ENCODE measurements at regions not wholly inside any gene's neighbourhood (a gene's known extent, or its start where the extent isn't known, plus 50 kb on each side); places are given as distances from the start of the nearest gene placed in this dataset.

DNA sequence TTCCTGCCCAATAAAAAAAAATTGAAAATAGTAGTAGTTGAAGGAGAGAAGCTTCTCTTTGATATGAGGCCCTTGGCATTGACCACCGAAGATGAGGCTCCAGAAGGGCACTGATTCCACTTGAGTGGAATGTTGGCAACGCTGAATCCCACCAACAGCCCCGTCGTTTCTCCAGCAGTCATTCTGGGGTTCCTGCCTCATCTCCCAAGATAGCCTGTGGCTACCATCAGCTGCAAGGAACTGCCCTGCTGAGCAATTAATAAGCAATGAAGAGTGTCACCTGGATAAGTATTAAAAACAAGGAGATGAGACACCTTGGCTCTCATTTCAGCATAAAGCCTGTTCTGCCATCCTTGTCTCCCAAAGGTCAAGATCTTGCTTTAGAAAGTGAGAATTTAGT, 144.1 kb downstream of the CSNK2A3 start:
- TF ChIP-seq, protein P1, sequence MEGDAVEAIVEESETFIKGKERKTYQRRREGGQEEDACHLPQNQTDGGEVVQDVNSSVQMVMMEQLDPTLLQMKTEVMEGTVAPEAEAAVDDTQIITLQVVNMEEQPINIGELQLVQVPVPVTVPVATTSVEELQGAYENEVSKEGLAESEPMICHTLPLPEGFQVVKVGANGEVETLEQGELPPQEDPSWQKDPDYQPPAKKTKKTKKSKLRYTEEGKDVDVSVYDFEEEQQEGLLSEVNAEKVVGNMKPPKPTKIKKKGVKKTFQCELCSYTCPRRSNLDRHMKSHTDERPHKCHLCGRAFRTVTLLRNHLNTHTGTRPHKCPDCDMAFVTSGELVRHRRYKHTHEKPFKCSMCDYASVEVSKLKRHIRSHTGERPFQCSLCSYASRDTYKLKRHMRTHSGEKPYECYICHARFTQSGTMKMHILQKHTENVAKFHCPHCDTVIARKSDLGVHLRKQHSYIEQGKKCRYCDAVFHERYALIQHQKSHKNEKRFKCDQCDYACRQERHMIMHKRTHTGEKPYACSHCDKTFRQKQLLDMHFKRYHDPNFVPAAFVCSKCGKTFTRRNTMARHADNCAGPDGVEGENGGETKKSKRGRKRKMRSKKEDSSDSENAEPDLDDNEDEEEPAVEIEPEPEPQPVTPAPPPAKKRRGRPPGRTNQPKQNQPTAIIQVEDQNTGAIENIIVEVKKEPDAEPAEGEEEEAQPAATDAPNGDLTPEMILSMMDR (conservative IDR thresholded peaks at IDR 0.05; ENCODE audit: low read length) = no peak
- TF ChIP-seq EZH2phosphoT487 (IDR thresholded peaks at IDR 0.05; ENCODE audit: borderline replicate concordance, low read depth, low read length) = no peak

Measured in OCI-LY7 (cell line).